ENCODE measurements at regions not wholly inside any gene's neighbourhood (a gene's known extent, or its start where the extent isn't known, plus 50 kb on each side); places are given as distances from the start of the nearest gene placed in this dataset.

DNA sequence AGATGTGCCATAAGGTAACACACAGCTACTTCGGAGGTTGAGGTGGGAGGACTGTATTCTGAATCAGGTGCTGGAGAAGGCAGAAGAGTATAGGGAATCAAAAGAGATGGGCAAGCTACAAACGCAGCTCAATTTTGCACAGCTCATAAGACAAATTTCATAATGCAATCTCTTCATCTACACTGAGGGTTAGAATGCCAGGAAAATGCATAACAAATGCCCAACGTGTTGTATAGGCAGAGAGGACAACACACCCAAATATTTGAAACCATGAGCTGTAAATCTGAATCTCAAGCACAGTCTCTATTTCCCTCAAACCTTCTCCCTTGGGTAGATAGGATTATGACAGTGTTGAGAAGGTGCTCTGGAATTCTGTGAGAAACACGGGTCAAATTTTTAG, 263.1 kb upstream of the FOXN3 start:
- TF ChIP-seq SIN3A (IDR thresholded peaks at IDR 0.05; ENCODE audit: borderline replicate concordance, insufficient read depth, low read length) (no peak), POLR2AphosphoS5 (IDR thresholded peaks at IDR 0.05; ENCODE audit: low read depth, low read length) (no peak)
- TF ChIP-seq, protein P1, sequence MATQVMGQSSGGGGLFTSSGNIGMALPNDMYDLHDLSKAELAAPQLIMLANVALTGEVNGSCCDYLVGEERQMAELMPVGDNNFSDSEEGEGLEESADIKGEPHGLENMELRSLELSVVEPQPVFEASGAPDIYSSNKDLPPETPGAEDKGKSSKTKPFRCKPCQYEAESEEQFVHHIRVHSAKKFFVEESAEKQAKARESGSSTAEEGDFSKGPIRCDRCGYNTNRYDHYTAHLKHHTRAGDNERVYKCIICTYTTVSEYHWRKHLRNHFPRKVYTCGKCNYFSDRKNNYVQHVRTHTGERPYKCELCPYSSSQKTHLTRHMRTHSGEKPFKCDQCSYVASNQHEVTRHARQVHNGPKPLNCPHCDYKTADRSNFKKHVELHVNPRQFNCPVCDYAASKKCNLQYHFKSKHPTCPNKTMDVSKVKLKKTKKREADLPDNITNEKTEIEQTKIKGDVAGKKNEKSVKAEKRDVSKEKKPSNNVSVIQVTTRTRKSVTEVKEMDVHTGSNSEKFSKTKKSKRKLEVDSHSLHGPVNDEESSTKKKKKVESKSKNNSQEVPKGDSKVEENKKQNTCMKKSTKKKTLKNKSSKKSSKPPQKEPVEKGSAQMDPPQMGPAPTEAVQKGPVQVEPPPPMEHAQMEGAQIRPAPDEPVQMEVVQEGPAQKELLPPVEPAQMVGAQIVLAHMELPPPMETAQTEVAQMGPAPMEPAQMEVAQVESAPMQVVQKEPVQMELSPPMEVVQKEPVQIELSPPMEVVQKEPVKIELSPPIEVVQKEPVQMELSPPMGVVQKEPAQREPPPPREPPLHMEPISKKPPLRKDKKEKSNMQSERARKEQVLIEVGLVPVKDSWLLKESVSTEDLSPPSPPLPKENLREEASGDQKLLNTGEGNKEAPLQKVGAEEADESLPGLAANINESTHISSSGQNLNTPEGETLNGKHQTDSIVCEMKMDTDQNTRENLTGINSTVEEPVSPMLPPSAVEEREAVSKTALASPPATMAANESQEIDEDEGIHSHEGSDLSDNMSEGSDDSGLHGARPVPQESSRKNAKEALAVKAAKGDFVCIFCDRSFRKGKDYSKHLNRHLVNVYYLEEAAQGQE (IDR thresholded peaks at IDR 0.05; ENCODE audit: insufficient read depth in 1 of 2, low read depth in 2 of 2, low read length in 2 of 2), result no peak
